Activated naive CD4-positive, alpha-beta T cell treated with anti-CD3 and anti-CD28 coated beads, Interleukin-2, amount 10 ng/mL, durations not matched to agents 7 days and 5 days (primary cell): ENCODE measurements at regions not wholly inside any gene's neighbourhood (a gene's known extent, or its start where the extent isn't known, plus 50 kb on each side); places are given as distances from the start of the nearest gene placed in this dataset.

Source experiments
- CTCF ChIA-PET: fragments of 350-600 bp; sonication (Branson Sonifier 250); formaldehyde crosslinking; loops from one replicate; lab custom pipeline; 2021; ENCODE audit warnings: antibody characterized with exemption; lab: Charles Lee
- DNase-seq: peaks from one replicate; pipeline ENCODE4 v3.0.0-alpha.2; 2020
- H3K27ac Mint-ChIP-seq: one replicate; pipeline ENCODE4 v1.8.0; 2021; ENCODE audit warnings: mild to moderate bottlenecking, moderate library complexity, mixed read lengths
- H3K27me3 Mint-ChIP-seq: one replicate; pipeline ENCODE4 v1.8.0; 2021; ENCODE audit warnings: mild to moderate bottlenecking, mixed read lengths
- H3K36me3 Mint-ChIP-seq: one replicate; pipeline ENCODE4 v1.8.0; 2021; ENCODE audit warnings: mixed read lengths
- H3K4me1 Mint-ChIP-seq: one replicate; pipeline ENCODE4 v1.8.0; 2021; ENCODE audit warnings: mixed read lengths
- H3K4me3 Mint-ChIP-seq: one replicate; pipeline ENCODE4 v1.8.0; 2021; ENCODE audit warnings: mild to moderate bottlenecking, moderate library complexity, mixed read lengths
- H3K9me3 Mint-ChIP-seq: one replicate; pipeline ENCODE4 v1.8.0; 2021; ENCODE audit warnings: mixed read lengths

- H3K4me3 Mint-ChIP-seq = no peak overlapping the region
- H3K36me3 Mint-ChIP-seq = no peaks in the 10 kb centered on the region
- peaks cover 22% of the 10 kb centered on the region for H3K27me3 Mint-ChIP-seq
- no peaks in the 10 kb centered on the region for H3K9me3 Mint-ChIP-seq
- no peaks in the 10 kb centered on the region for H3K4me1 Mint-ChIP-seq
- DNase-seq = no peak
- CTCF ChIA-PET = no interaction called here
- no peak overlapping the region for H3K27ac Mint-ChIP-seq
Measured at GRCh38 chr2:204124140-204124750, 187.7 kb downstream of the ICOS start.

DNA sequence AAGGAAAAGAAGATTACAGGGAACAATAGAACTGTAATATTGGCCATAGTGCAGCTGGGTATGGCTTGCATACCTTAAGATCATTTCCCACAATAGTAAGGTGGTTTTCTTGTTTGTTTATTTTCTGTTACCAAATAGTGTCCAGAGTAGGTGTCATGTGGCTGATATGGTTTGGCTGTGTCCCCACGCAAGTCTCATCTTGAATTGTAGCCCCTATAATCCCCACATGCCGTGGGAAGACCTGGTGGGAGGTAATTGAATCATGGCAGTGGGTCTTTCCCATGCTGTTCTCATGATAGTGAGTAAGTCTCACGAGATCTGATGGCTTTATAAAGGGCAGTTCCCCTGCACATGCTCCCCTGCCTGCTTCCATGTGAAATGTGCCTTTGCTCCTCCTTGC lies 190.1 kb downstream of the ICOS start:
- no peaks in the 10 kb centered on the region for H3K36me3 Mint-ChIP-seq
- H3K4me1 Mint-ChIP-seq = no peaks in the 10 kb centered on the region
- no peak for DNase-seq
- no peak overlapping the region for H3K27ac Mint-ChIP-seq
- peaks cover 25% of the 10 kb centered on the region for H3K27me3 Mint-ChIP-seq
- CTCF ChIA-PET = no interaction called here
- H3K9me3 Mint-ChIP-seq = no peaks in the 10 kb centered on the region
- no peak overlapping the region for H3K4me3 Mint-ChIP-seq

DNA sequence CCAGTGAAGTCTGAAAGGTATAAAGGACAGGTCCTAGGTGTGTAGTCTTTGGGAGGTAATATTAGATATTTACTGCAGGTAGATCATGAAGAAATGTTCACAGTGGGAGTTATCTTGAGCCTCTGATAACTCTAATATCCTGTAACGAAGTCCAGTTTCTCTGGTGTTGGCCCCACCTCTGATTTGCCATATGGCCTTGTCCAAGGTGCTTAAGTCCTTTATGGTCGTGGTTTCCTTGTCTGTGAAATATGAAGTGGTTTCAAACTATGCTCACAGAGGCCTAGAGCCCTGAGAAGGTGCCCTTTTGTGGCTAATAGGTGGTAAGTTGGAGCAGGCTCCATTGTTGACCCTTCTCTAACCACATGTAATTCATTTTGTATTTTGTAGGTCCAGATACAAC lies 190.7 kb downstream of the ICOS start:
- no peak for DNase-seq
- CTCF ChIA-PET = no interaction called here

GRCh38 chr2:204129591-204130294 lies 193.2 kb downstream of the ICOS start:
- no peaks in the 10 kb centered on the region for H3K36me3 Mint-ChIP-seq
- H3K4me1 Mint-ChIP-seq = no peaks in the 10 kb centered on the region
- no peak overlapping the region for H3K27ac Mint-ChIP-seq
- no peaks in the 10 kb centered on the region for H3K9me3 Mint-ChIP-seq
- H3K4me3 Mint-ChIP-seq = no peak overlapping the region
- peaks cover 18% of the 10 kb centered on the region for H3K27me3 Mint-ChIP-seq
- CTCF ChIA-PET = interaction anchor here (2.0 kb wide), 1 partner anchor 48 kb away, joined by 4 read pairs; no protein-coding TSS in a partner anchor
- DNase-seq = no peak

More for the DNA sequence above, 190.7 kb downstream of the ICOS start:
- Mint-ChIP-seq H3K4me1 (no peaks in the 10 kb centered on the region), H3K27me3 (peaks cover 24% of the 10 kb centered on the region), H3K9me3 (no peaks in the 10 kb centered on the region), H3K27ac (no peak overlapping the region), H3K4me3 (no peak overlapping the region), H3K36me3 (no peaks in the 10 kb centered on the region)

GRCh38 chr2:204131621-204132020 lies 195.1 kb downstream of the ICOS start:
- H3K36me3 Mint-ChIP-seq = no peaks in the 10 kb centered on the region
- peaks cover 27% of the 10 kb centered on the region for H3K27me3 Mint-ChIP-seq
- CTCF ChIA-PET = no interaction called here

DNA sequence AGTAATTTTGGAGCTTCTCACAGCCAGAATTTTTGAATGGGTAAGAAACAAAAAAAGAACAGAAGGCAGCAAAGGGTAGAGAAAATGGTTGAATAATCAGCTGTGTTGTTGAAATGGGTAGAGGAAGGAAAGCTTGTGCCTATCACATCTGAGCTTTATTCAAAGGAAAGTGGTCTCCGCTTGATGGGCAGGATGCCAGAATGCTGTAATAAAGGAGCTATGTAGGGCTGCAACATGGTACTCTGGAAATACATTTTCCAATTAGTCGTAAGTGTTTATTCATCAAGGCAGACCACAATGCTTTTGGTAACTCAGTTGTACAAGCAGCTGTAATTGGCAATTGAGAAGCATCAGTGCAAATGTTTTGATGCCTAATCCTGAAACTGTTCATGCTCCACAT lies 196.9 kb downstream of the ICOS start:
- CTCF ChIA-PET = no interaction called here
- Mint-ChIP-seq H3K4me1 (no peaks in the 10 kb centered on the region), H3K27ac (no peak overlapping the region), H3K27me3 (peaks cover 35% of the 10 kb centered on the region), H3K9me3 (no peaks in the 10 kb centered on the region), H3K36me3 (no peaks in the 10 kb centered on the region), H3K4me3 (no peak overlapping the region)
- no peak for DNase-seq

More at GRCh38 chr2:204131621-204132020, 195.1 kb downstream of the ICOS start:
- no peaks in the 10 kb centered on the region for H3K4me1 Mint-ChIP-seq
- H3K9me3 Mint-ChIP-seq = no peaks in the 10 kb centered on the region
- no peak overlapping the region for H3K4me3 Mint-ChIP-seq
- no peak overlapping the region for H3K27ac Mint-ChIP-seq
- no peak for DNase-seq

- no peaks in the 10 kb centered on the region for H3K9me3 Mint-ChIP-seq
- CTCF ChIA-PET = interaction anchor here (0.6 to 1.9 kb wide), 2 partner anchors 10 to 40 kb away, joined by 3 to 8 read pairs; no protein-coding TSS in a partner anchor
- peaks cover 35% of the 10 kb centered on the region for H3K27me3 Mint-ChIP-seq
- H3K27ac Mint-ChIP-seq = no peak overlapping the region
- H3K4me1 Mint-ChIP-seq = no peaks in the 10 kb centered on the region
- DNase-seq = no peak
- H3K36me3 Mint-ChIP-seq = no peaks in the 10 kb centered on the region
- no peak overlapping the region for H3K4me3 Mint-ChIP-seq
Measured at GRCh38 chr2:204134421-204134820, 197.9 kb downstream of the ICOS start.

DNA sequence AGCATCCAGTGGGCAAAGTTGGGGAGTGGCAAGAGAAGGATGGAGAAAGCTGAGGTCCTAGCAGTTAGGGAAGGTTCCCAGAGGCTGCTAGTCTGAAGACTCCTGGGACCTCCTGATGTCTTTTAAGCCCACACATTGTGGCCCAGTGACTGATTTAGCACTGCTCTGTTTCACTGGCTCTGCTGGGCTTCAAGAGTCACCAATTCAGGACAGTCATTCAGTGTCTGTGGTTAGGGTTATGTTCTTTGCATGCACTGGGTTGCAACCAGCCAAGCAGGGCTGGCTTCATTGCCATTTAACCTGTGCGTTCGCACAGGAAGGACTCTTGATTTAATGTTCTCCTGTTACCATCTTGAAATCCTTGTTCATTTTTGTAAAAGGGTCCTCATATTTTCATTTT lies 199.2 kb downstream of the ICOS start:
- H3K27me3 Mint-ChIP-seq = peaks cover 29% of the 10 kb centered on the region
- CTCF ChIA-PET = interaction anchor here (1.9 kb wide), 1 partner anchor 9 kb away, joined by 8 read pairs; no protein-coding TSS in a partner anchor
- no peak overlapping the region for H3K4me3 Mint-ChIP-seq
- no peaks in the 10 kb centered on the region for H3K36me3 Mint-ChIP-seq
- no peaks in the 10 kb centered on the region for H3K4me1 Mint-ChIP-seq
- DNase-seq = no peak
- no peaks in the 10 kb centered on the region for H3K9me3 Mint-ChIP-seq
- no peak overlapping the region for H3K27ac Mint-ChIP-seq

DNA sequence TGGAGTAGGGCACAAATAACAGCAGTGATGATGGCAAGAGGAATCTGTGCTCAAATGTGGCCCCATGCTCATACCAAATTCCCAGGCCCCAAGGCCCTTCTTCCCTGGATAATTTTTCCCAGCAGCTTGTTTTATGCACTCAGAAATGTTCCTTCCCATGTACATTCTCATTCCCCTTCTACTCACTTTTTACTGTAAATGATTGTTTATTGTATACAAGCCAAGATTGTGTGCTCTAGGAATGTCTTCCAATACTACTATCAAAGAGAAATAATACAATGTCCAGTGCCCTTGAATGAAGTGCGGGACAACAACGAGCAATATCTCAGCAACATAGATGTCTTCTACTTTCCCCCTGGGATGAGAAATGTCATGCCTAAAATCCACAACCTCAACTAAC lies 201.6 kb downstream of the ICOS start:
- peaks cover 34% of the 10 kb centered on the region for H3K27me3 Mint-ChIP-seq
- no peaks in the 10 kb centered on the region for H3K4me1 Mint-ChIP-seq
- DNase-seq = no peak
- H3K36me3 Mint-ChIP-seq = no peaks in the 10 kb centered on the region
- no peaks in the 10 kb centered on the region for H3K9me3 Mint-ChIP-seq
- no peak overlapping the region for H3K4me3 Mint-ChIP-seq
- CTCF ChIA-PET = interaction anchor here (2.7 kb wide), 1 partner anchor 40 kb away, joined by 8 read pairs; no protein-coding TSS in a partner anchor
- H3K27ac Mint-ChIP-seq = no peak overlapping the region

- peaks cover 2% of the 10 kb centered on the region for H3K4me1 Mint-ChIP-seq
- no peak overlapping the region for H3K4me3 Mint-ChIP-seq
- CTCF ChIA-PET = interaction anchor here (0.8 to 2.3 kb wide), 7 partner anchors 25 to 123 kb away, joined by 3 to 11 read pairs (median 6); no protein-coding TSS in a partner anchor
- peaks cover 38% of the 10 kb centered on the region for H3K27me3 Mint-ChIP-seq
- DNase-seq = no peak
- no peak overlapping the region for H3K27ac Mint-ChIP-seq
- no peaks in the 10 kb centered on the region for H3K36me3 Mint-ChIP-seq
- no peaks in the 10 kb centered on the region for H3K9me3 Mint-ChIP-seq
Measured at GRCh38 chr2:204140246-204140645, 203.7 kb downstream of the ICOS start.

DNA sequence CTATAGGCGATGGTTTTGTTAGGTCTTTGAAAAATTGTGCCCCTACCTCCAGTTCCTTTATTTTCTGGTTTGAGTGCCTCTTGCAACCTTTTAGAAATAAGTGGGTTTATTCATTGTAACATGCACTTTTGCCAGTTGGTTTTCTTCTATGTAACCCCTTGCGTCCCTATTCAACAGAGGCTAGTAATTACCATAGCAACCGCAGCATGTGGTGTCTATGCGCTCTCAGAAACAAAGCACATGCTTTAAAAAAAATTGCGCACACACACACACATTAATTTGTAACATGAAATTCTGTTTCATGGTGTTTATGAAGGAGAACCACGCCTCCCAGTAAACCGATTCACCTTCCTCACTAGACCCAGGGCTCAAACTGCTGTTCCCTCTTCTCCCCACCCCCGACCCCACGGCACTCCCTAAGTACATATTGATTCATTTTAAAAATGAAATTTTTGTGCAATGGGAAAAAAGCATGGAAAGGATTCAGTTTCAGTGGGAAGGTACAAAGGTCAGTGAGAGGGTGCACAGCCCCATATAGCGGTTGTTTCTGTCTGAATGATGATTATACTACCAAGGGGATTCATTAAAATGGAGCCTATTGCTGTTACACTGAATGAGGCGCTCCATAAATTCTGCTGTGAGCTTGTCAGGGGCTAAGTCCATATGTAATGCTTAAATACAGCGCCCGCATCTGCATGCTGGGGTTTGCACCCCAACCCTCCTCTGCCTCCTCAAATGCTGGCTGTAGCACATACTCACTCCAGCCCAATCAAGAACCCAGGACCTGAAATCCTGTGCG lies 206.9 kb downstream of the ICOS start:
- H3K9me3 Mint-ChIP-seq = no peaks in the 10 kb centered on the region
- H3K36me3 Mint-ChIP-seq = no peaks in the 10 kb centered on the region
- no peak for DNase-seq
- H3K4me1 Mint-ChIP-seq = peaks cover 12% of the 10 kb centered on the region
- no peak overlapping the region for H3K27ac Mint-ChIP-seq
- H3K27me3 Mint-ChIP-seq = peaks cover 23% of the 10 kb centered on the region
- CTCF ChIA-PET = interaction anchor here (0.6 to 3.0 kb wide), 6 partner anchors 8 to 1526 kb away, joined by 3 to 35 read pairs (median 9); no protein-coding TSS in a partner anchor
- no peak overlapping the region for H3K4me3 Mint-ChIP-seq

- no peak overlapping the region for H3K4me3 Mint-ChIP-seq
- CTCF ChIA-PET = interaction anchor here (0.7 to 3.0 kb wide), 11 partner anchors 9 to 547 kb away, joined by 3 to 35 read pairs (median 8); no protein-coding TSS in a partner anchor
Measured at GRCh38 chr2:204144492-204144891, 207.9 kb downstream of the ICOS start.

GRCh38 chr2:204145263-204145751 lies 208.7 kb downstream of the ICOS start:
- peaks cover 12% of the 10 kb centered on the region for H3K4me1 Mint-ChIP-seq
- H3K9me3 Mint-ChIP-seq = no peaks in the 10 kb centered on the region
- peaks cover 26% of the 10 kb centered on the region for H3K27me3 Mint-ChIP-seq
- CTCF ChIA-PET = interaction anchor here (0.6 to 3.0 kb wide), 18 partner anchors 9 to 546 kb away, joined by 3 to 35 read pairs (median 5); no protein-coding TSS in a partner anchor
- peak; percentile 84 for DNase-seq
- H3K27ac Mint-ChIP-seq = peak overlapping the region; percentile 77
- no peaks in the 10 kb centered on the region for H3K36me3 Mint-ChIP-seq
- peak overlapping the region; percentile 75 for H3K4me3 Mint-ChIP-seq

More at GRCh38 chr2:204144492-204144891, 207.9 kb downstream of the ICOS start:
- Mint-ChIP-seq H3K27ac (no peak overlapping the region), H3K36me3 (no peaks in the 10 kb centered on the region), H3K27me3 (peaks cover 23% of the 10 kb centered on the region), H3K4me1 (peaks cover 12% of the 10 kb centered on the region), H3K9me3 (no peaks in the 10 kb centered on the region)
- no peak for DNase-seq
